ENCODE measurements at regions not wholly inside any gene's neighbourhood (a gene's known extent, or its start where the extent isn't known, plus 50 kb on each side); places are given as distances from the start of the nearest gene placed in this dataset.

DNA sequence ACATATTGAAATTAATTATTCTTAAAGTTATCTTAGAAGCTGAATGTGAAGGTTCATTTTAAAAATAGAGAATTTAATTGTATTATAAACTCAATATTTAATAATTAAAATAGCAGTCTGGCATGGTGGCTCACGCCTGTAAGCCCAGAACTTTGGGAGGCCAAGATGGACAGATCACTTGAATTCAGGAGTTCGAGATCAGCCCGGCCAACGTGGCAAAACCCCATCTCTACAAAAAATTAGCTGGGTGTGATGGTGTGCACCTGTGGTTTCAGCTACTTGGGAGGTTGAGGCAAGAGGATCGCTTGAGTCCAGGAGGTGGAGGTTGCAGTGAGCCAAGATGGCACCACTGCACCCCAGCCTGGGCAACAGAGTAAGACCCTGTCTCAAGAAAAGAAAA is 659.9 kb upstream of the AGA start:
- no peak overlapping the region for H3K9ac ChIP-seq (ENCODE audit: insufficient read depth in 1 of 2, low read length in 2 of 2)
- TF ChIP-seq, protein P1, sequence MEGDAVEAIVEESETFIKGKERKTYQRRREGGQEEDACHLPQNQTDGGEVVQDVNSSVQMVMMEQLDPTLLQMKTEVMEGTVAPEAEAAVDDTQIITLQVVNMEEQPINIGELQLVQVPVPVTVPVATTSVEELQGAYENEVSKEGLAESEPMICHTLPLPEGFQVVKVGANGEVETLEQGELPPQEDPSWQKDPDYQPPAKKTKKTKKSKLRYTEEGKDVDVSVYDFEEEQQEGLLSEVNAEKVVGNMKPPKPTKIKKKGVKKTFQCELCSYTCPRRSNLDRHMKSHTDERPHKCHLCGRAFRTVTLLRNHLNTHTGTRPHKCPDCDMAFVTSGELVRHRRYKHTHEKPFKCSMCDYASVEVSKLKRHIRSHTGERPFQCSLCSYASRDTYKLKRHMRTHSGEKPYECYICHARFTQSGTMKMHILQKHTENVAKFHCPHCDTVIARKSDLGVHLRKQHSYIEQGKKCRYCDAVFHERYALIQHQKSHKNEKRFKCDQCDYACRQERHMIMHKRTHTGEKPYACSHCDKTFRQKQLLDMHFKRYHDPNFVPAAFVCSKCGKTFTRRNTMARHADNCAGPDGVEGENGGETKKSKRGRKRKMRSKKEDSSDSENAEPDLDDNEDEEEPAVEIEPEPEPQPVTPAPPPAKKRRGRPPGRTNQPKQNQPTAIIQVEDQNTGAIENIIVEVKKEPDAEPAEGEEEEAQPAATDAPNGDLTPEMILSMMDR (IDR thresholded peaks at IDR 0.05; ENCODE audit: control extremely low read depth, extremely low read depth) = no peak
- H3K4me3 ChIP-seq = no peak overlapping the region
- ATAC-seq (ENCODE audit: insufficient read depth, low FRiP score) (no peak), DNase-seq (no peak)
- H3K27ac ChIP-seq (ENCODE audit: low read depth in 1 of 2, low read length in 1 of 2) = no peak overlapping the region
- H3K4me1 ChIP-seq (ENCODE audit: control insufficient read depth in 5 of 5, insufficient read depth in 5 of 5, low read length in 5 of 5) = no peaks in the 10 kb centered on the region
- H3K36me3 ChIP-seq (ENCODE audit: control insufficient read depth in 4 of 4, insufficient read depth in 4 of 4, low read length in 4 of 4) = no peaks in the 10 kb centered on the region
- no peaks in the 10 kb centered on the region for H3K27me3 ChIP-seq (ENCODE audit: control insufficient read depth in 3 of 3, insufficient read depth in 3 of 3, low read length in 2 of 3)
- no peaks in the 10 kb centered on the region for H3K9me3 ChIP-seq (ENCODE audit: control insufficient read depth in 4 of 4, insufficient read depth in 3 of 4, low read length in 3 of 4)
- 77 to 86% methylated on average over 5 of the region's 5 CpGs for WGBS, 2 donors

DNA sequence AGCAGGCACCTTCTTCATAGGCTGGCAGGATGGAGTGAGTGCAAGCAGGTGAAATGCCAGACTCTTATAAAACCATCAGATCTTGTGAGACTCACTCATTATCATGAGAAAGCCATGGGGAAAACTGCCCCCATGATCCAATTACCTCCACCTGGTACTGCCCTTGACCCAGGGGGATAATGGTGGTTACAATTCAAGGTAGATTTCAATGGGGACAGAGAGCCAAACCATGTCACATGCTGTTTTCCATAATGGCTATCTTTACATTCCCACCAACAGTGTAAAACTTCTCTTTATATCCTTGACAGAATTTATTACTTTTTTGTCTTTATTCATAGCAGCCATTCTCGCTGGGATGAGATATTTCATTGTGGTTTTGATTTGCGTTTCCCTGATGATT is 663.0 kb upstream of the AGA start:
- DNase-seq (no peak), ATAC-seq (ENCODE audit: insufficient read depth, low FRiP score) (no peak)
- no peak overlapping the region for H3K9ac ChIP-seq (ENCODE audit: insufficient read depth in 1 of 2, low read length in 2 of 2)
- no peak overlapping the region for H3K4me3 ChIP-seq
- H3K27me3 ChIP-seq (ENCODE audit: control insufficient read depth in 3 of 3, insufficient read depth in 3 of 3, low read length in 2 of 3) = no peaks in the 10 kb centered on the region
- 78 to 84% methylated on average over 2 of the region's 2 CpGs for WGBS, 2 donors
- H3K36me3 ChIP-seq (ENCODE audit: control insufficient read depth in 4 of 4, insufficient read depth in 4 of 4, low read length in 4 of 4) = no peaks in the 10 kb centered on the region
- no peak overlapping the region for H3K27ac ChIP-seq (ENCODE audit: low read depth in 1 of 2, low read length in 1 of 2)
- H3K4me1 ChIP-seq (ENCODE audit: control insufficient read depth in 5 of 5, insufficient read depth in 5 of 5, low read length in 5 of 5) = no peaks in the 10 kb centered on the region
- TF ChIP-seq, protein P1 (IDR thresholded peaks at IDR 0.05; ENCODE audit: control extremely low read depth, extremely low read depth) = no peak
- no peaks in the 10 kb centered on the region for H3K9me3 ChIP-seq (ENCODE audit: control insufficient read depth in 4 of 4, insufficient read depth in 3 of 4, low read length in 3 of 4)

DNA sequence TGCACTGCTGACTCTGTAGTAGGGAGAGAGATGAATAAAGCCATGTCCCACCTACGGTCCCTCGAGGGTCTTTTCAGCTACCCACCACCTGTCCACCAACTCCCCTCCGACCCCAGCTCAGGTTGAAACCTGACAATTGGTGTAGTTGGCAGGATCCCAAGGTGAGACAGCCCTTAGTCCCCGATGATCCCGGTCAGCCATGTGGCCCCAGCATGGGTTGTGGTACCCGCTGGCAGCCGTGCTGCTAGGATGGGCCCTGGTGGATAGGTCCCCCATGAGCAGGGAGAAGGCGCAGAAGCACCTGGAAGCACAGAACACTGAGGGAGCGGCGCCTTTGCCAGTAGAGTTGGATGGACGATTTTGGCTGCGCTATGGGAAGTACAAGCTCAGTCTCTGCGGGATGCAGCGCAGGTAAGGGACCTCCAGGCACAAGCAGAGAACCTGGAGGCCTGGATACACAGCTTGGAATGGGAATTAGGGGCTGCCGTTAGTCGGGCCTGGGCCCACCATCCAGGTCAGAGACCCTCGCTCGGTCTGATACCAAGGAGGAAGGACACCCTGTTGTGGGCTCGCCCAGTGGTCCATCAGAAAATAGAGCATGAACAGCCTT is 694.6 kb upstream of the AGA start:
- no peak overlapping the region for H3K4me3 ChIP-seq

More for the DNA sequence above, 694.6 kb upstream of the AGA start:
- Histone ChIP-seq H3K36me3 (ENCODE audit: control insufficient read depth in 4 of 4, insufficient read depth in 4 of 4, low read length in 4 of 4) (no peaks in the 10 kb centered on the region), H3K27me3 (ENCODE audit: control insufficient read depth in 3 of 3, insufficient read depth in 3 of 3, low read length in 2 of 3) (no peaks in the 10 kb centered on the region), H3K9me3 (ENCODE audit: control insufficient read depth in 4 of 4, insufficient read depth in 3 of 4, low read length in 3 of 4) (peaks cover 0 to 20% (median 7%) of the 10 kb centered on the region in 4 donors), H3K27ac (ENCODE audit: low read depth in 1 of 2, low read length in 1 of 2) (no peak overlapping the region), H3K9ac (ENCODE audit: insufficient read depth in 1 of 2, low read length in 2 of 2) (no peak overlapping the region), H3K4me1 (ENCODE audit: control insufficient read depth in 5 of 5, insufficient read depth in 5 of 5, low read length in 5 of 5) (no peaks in the 10 kb centered on the region)
- DNase-seq = no peak
- WGBS, 2 donors = 90 to 93% methylated on average over 19 of the region's 19 CpGs
- TF ChIP-seq, protein P1 (IDR thresholded peaks at IDR 0.05; ENCODE audit: control extremely low read depth, extremely low read depth) = no peak
- no peak for ATAC-seq (ENCODE audit: insufficient read depth, low FRiP score)
